Peyer's patch (tissue), 4 donors: ENCODE measurements at regions not wholly inside any gene's neighbourhood (a gene's known extent, or its start where the extent isn't known, plus 50 kb on each side); places are given as distances from the start of the nearest gene placed in this dataset.

Source experiments
- POLR2A ChIP-seq, 2 donors: fragments of 450-650 bp; IDR thresholded peaks; one replicate each; pipeline ENCODE4 v1.5.1; 2017; ENCODE audit warnings: antibody characterized with exemption in 2 of 2, mild to moderate bottlenecking in 2 of 2, moderate library complexity in 2 of 2
- TF ChIP-seq, protein P1 (sequence below), 6 experiments: fragments of 450-650 bp in 4 of 6; fragments of 200-600 bp in 2 of 6; sonication (generic) in 1 of 6; IDR thresholded peaks; one replicate each; pipeline ENCODE4 v1.5.1; 2017 to 2019; ENCODE audit warnings: antibody characterized with exemption in 6 of 6, mild to moderate bottlenecking in 3 of 6, moderate library complexity in 1 of 6

DNA sequence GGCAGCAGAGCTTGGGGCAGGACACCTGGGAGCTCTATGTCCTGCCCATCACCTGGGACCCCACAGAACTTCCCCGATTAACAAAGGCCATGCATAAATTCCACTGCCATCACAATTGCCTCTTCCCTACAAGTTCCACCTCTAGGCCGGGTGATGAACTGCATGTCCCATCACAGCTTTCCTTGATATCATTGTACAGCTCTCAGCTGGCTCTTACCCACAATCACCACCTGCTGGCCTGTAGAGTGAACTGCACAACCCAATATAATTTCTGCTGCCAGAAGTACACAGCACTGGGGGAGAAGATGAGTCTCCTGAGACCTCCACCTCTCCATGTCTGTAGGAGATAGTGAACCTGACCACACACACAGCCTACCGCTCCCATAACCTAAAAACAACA lies 285.0 kb upstream of the AADAT start:
- TF ChIP-seq, protein P1, sequence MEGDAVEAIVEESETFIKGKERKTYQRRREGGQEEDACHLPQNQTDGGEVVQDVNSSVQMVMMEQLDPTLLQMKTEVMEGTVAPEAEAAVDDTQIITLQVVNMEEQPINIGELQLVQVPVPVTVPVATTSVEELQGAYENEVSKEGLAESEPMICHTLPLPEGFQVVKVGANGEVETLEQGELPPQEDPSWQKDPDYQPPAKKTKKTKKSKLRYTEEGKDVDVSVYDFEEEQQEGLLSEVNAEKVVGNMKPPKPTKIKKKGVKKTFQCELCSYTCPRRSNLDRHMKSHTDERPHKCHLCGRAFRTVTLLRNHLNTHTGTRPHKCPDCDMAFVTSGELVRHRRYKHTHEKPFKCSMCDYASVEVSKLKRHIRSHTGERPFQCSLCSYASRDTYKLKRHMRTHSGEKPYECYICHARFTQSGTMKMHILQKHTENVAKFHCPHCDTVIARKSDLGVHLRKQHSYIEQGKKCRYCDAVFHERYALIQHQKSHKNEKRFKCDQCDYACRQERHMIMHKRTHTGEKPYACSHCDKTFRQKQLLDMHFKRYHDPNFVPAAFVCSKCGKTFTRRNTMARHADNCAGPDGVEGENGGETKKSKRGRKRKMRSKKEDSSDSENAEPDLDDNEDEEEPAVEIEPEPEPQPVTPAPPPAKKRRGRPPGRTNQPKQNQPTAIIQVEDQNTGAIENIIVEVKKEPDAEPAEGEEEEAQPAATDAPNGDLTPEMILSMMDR (IDR thresholded peaks at IDR 0.05) = peak in 3 of 6 experiments; percentile 63 to 92 (median 67)
- TF ChIP-seq POLR2A (IDR thresholded peaks at IDR 0.05) = no peak
